Breast epithelium (tissue), 3 donors: ENCODE measurements at regions not wholly inside any gene's neighbourhood (a gene's known extent, or its start where the extent isn't known, plus 50 kb on each side); places are given as distances from the start of the nearest gene placed in this dataset.

Experiments
- CTCF ChIP-seq, 3 donors: fragments of 450-650 bp; IDR thresholded peaks; one replicate each; pipeline ENCODE4 v1.5.1; 2016 to 2017; ENCODE audit warnings: antibody characterized with exemption in 3 of 3, mild to moderate bottlenecking in 3 of 3, moderate library complexity in 3 of 3
- POLR2A ChIP-seq: fragments of 450-650 bp; IDR thresholded peaks from one replicate; pipeline ENCODE4 v1.6.1; 2016; ENCODE audit warnings: antibody characterized with exemption, mild to moderate bottlenecking, moderate library complexity

GRCh38 chr7:12120632-12121031 is 90.5 kb upstream of the TMEM106B start:
- no peak for TF ChIP-seq POLR2A
- TF ChIP-seq CTCF (IDR thresholded peaks at IDR 0.05) = no peak
